ENCODE measurements at regions not wholly inside any gene's neighbourhood (a gene's known extent, or its start where the extent isn't known, plus 50 kb on each side); places are given as distances from the start of the nearest gene placed in this dataset.

GRCh38 chr10:83165265-83165664 is 974.0 kb upstream of the GHITM start:
- peak; percentile 4 for DNase-seq

- peak; percentile 63 for DNase-seq
Observed at GRCh38 chr10:83166344-83166743, 973.0 kb upstream of the GHITM start.

GRCh38 chr10:83167081-83167480 is 972.2 kb upstream of the GHITM start:
- no peak for DNase-seq

GRCh38 chr10:83176901-83177300 is 962.4 kb upstream of the GHITM start:
- DNase-seq, result no peak

GRCh38 chr10:83178526-83178925 is 960.8 kb upstream of the GHITM start:
- no peak for DNase-seq

- DNase-seq, result no peak
Observed at GRCh38 chr10:83179371-83179770, 959.9 kb upstream of the GHITM start.

GRCh38 chr10:83182076-83182475 is 957.2 kb upstream of the GHITM start:
- no peak for DNase-seq

- DNase-seq, result no peak
Observed at GRCh38 chr10:83184641-83185040, 954.7 kb upstream of the GHITM start.

GRCh38 chr10:83190614-83191013 is 948.7 kb upstream of the GHITM start:
- no peak for DNase-seq

GRCh38 chr10:83193026-83193425 is 946.3 kb upstream of the GHITM start:
- DNase-seq, result no peak

- DNase-seq, result no peak
Observed at GRCh38 chr10:83195021-83195420, 944.3 kb upstream of the GHITM start.

GRCh38 chr10:83199374-83199773 is 939.9 kb upstream of the GHITM start:
- no peak for DNase-seq

- no peak for DNase-seq
Observed at GRCh38 chr10:83205861-83206260, 933.4 kb upstream of the GHITM start.

GRCh38 chr10:83212632-83213334 is 926.5 kb upstream of the GHITM start:
- no peak for DNase-seq

- peak; percentile 4 for DNase-seq
Observed at GRCh38 chr10:83214136-83214535, 925.2 kb upstream of the GHITM start.

GRCh38 chr10:83218205-83218604 is 921.1 kb upstream of the GHITM start:
- DNase-seq, result no peak

- no peak for DNase-seq
Observed at GRCh38 chr10:83222300-83222699, 917.0 kb upstream of the GHITM start.

- no peak for DNase-seq
Observed at GRCh38 chr10:83222832-83223742, 916.2 kb upstream of the GHITM start.

GRCh38 chr10:83225781-83226180 is 913.5 kb upstream of the GHITM start:
- no peak for DNase-seq

- DNase-seq, result no peak
Observed at GRCh38 chr10:83229991-83230390, 909.3 kb upstream of the GHITM start.

- DNase-seq, result no peak
Observed at GRCh38 chr10:83233691-83234090, 905.6 kb upstream of the GHITM start.

- no peak for DNase-seq
Observed at GRCh38 chr10:83248106-83248631, 891.1 kb upstream of the GHITM start.

GRCh38 chr10:83250396-83250795 is 888.9 kb upstream of the GHITM start:
- DNase-seq, result no peak

- DNase-seq, result no peak
Observed at GRCh38 chr10:83252169-83252568, 887.1 kb upstream of the GHITM start.

All from retina (tissue), 1 donor.